ENCODE measurements at regions not wholly inside any gene's neighbourhood (a gene's known extent, or its start where the extent isn't known, plus 50 kb on each side); places are given as distances from the start of the nearest gene placed in this dataset.

DNA sequence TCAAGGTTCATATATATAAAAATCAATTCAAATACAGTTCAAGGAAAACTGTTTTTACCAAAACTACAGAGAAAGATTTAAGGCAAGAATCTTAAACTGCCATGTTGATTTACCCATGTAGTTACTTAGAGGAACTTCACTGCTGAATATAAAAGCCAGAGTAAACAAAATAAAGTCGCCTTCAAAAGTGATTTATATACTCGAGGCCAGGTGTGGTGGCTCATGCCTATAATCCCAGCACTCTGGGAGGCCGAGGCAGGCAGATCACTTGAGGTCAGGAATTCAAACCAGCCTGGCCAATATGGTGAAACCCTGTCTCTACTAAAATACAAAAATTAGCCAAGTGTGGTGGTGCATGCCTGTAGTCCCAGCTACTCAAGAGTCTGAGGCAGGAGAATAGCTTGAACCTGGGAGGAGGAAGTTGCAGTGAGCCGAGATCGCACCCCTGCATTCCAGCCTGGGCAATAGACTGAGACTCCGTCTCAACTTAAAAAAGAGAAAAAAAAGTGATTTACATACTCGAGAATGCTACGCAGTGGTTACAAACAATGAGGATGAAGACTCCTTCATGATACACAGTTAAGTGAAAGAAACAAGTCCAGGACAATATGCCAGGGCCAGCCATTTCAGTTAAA, 54.1 kb upstream of the CNEP1R1 start:
- POLR2A ChIA-PET: no interaction called here
- H3K36me3 ChIP-seq (replicated peaks in 1 of 2; ENCODE audit: control insufficient read depth in 1 of 2, insufficient read depth in 2 of 2, low read length in 2 of 2): no peaks in the 10 kb centered on the region
- H3K4me3 ChIP-seq (replicated peaks in 1 of 3; ENCODE audit: insufficient read depth in 1 of 3, low read depth in 2 of 3, low read length in 3 of 3): no peak overlapping the region
- no peak overlapping the region for H3K9ac ChIP-seq (ENCODE audit: insufficient read depth, low read depth, low read length)
- CTCF ChIA-PET (ENCODE audit: low intra/inter-chr PET ratio, low total read pairs): no interaction called here
- H3K4me2 ChIP-seq (ENCODE audit: low read depth, low read length): no peak overlapping the region
- BruUV-seq (replicated peaks): no TSS peak
- 45% methylated on average over 8 of the region's 8 CpGs for WGBS (ENCODE audit: low lambda C conversion rate)
- no peak overlapping the region for H3K27ac ChIP-seq (ENCODE audit: extremely low read length, insufficient read depth, low read length)
- peaks cover 5 to 43% of the 10 kb centered on the region in 2 experiments; a peak in 4 of 5 replicates for H3K27me3 ChIP-seq (ENCODE audit: control insufficient read depth in 1 of 2, insufficient read depth in 2 of 2, low read length in 2 of 2)
- no peak for ATAC-seq
- H2AFZ ChIP-seq (ENCODE audit: low read length): no peak overlapping the region
- no peaks in the 10 kb centered on the region for H3K79me2 ChIP-seq (ENCODE audit: insufficient read depth, low read length)
- intact Hi-C loops (cut with micrococcal nuclease; ENCODE audit: unreplicated experiment): no loop called here
- peaks cover 10% of the 10 kb centered on the region for H3K4me1 ChIP-seq (ENCODE audit: insufficient read depth, low read length)
- H4K20me1 ChIP-seq (ENCODE audit: insufficient read depth, low read length): no peaks in the 10 kb centered on the region
- TF ChIP-seq HMGA1 (CRISPR knock-in tag; conservative IDR thresholded peaks at IDR 0.05): no peak
- no peak for TF ChIP-seq PHF20 (CRISPR knock-in tag; IDR thresholded peaks at IDR 0.05)
- no peak for TF ChIP-seq ZNF274 (CRISPR knock-in tag; IDR thresholded peaks at IDR 0.05)
- TF ChIP-seq AGO1 (IDR thresholded peaks at IDR 0.05; ENCODE audit: low read depth, low read length, poor library complexity, severe bottlenecking): no peak
- TF ChIP-seq NBN (conservative IDR thresholded peaks at IDR 0.05): no peak
- TF ChIP-seq ZNF383 (CRISPR knock-in tag; IDR thresholded peaks at IDR 0.05; ENCODE audit: borderline replicate concordance): no peak
- TF ChIP-seq, protein P1, sequence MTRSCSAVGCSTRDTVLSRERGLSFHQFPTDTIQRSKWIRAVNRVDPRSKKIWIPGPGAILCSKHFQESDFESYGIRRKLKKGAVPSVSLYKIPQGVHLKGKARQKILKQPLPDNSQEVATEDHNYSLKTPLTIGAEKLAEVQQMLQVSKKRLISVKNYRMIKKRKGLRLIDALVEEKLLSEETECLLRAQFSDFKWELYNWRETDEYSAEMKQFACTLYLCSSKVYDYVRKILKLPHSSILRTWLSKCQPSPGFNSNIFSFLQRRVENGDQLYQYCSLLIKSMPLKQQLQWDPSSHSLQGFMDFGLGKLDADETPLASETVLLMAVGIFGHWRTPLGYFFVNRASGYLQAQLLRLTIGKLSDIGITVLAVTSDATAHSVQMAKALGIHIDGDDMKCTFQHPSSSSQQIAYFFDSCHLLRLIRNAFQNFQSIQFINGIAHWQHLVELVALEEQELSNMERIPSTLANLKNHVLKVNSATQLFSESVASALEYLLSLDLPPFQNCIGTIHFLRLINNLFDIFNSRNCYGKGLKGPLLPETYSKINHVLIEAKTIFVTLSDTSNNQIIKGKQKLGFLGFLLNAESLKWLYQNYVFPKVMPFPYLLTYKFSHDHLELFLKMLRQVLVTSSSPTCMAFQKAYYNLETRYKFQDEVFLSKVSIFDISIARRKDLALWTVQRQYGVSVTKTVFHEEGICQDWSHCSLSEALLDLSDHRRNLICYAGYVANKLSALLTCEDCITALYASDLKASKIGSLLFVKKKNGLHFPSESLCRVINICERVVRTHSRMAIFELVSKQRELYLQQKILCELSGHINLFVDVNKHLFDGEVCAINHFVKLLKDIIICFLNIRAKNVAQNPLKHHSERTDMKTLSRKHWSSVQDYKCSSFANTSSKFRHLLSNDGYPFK (CRISPR knock-in tag; IDR thresholded peaks at IDR 0.05; ENCODE audit: borderline replicate concordance): no peak
- TF ChIP-seq, protein P2, sequence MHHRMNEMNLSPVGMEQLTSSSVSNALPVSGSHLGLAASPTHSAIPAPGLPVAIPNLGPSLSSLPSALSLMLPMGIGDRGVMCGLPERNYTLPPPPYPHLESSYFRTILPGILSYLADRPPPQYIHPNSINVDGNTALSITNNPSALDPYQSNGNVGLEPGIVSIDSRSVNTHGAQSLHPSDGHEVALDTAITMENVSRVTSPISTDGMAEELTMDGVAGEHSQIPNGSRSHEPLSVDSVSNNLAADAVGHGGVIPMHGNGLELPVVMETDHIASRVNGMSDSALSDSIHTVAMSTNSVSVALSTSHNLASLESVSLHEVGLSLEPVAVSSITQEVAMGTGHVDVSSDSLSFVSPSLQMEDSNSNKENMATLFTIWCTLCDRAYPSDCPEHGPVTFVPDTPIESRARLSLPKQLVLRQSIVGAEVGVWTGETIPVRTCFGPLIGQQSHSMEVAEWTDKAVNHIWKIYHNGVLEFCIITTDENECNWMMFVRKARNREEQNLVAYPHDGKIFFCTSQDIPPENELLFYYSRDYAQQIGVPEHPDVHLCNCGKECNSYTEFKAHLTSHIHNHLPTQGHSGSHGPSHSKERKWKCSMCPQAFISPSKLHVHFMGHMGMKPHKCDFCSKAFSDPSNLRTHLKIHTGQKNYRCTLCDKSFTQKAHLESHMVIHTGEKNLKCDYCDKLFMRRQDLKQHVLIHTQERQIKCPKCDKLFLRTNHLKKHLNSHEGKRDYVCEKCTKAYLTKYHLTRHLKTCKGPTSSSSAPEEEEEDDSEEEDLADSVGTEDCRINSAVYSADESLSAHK (CRISPR knock-in tag; IDR thresholded peaks at IDR 0.05; ENCODE audit: borderline replicate concordance): no peak
- TF ChIP-seq, protein P3, sequence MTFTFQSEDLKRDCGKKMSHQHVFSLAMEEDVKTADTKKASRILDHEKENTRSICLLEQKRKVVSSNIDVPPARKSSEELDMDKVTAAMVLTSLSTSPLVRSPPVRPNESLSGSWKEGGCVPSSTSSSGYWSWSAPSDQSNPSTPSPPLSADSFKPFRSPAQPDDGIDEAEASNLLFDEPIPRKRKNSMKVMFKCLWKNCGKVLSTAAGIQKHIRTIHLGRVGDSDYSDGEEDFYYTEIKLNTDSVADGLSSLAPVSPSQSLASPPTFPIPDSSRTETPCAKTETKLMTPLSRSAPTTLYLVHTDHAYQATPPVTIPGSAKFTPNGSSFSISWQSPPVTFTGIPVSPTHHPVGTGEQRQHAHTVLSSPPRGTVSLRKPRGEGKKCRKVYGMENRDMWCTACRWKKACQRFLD (CRISPR knock-in tag; IDR thresholded peaks at IDR 0.05; ENCODE audit: borderline replicate concordance): no peak
- no peak for TF ChIP-seq GTF3A (CRISPR knock-in tag; conservative IDR thresholded peaks at IDR 0.05)
- TF ChIP-seq NR2F6 (IDR thresholded peaks at IDR 0.05): no peak
- TF ChIP-seq NR2F6 (CRISPR knock-in tag; IDR thresholded peaks at IDR 0.05): no peak
- DNase-seq (ENCODE audit: low spot score): no peak
- in situ Hi-C loops (cut with HindIII; ENCODE audit: extremely low pct_ligation_motif_present, low pct_unique_long_range_greater_than_20kb): no loop called here
- no peak for FAIRE-seq
- no peaks in the 10 kb centered on the region for H3K9me3 ChIP-seq (ENCODE audit: low read length)
